ENCODE measurements at regions not wholly inside any gene's neighbourhood (a gene's known extent, or its start where the extent isn't known, plus 50 kb on each side); places are given as distances from the start of the nearest gene placed in this dataset.

- no peak for DNase-seq (ENCODE audit: low spot score)
Measured at GRCh38 chr20:56925082-56925830, 296.1 kb downstream of the TFAP2C start.

DNA sequence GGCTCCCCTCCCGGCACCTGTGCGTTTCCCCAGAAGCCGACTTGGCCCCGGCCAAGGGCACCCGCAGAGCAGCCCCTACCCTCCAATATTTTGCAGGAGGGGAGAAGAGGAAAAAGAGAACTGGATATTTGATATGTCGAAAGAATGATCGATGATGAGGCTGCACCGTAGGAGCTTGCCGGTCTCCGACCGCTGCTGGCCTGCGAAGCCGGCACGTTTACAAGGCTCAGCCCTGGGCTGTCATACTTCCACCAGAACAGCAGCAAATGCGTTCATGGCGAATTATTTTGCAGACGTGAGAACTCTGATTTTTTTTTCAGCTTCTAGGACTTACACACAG, 296.7 kb downstream of the TFAP2C start:
- DNase-seq (ENCODE audit: low spot score) = no peak

GRCh38 chr20:56926501-56926900, 297.4 kb downstream of the TFAP2C start:
- DNase-seq (ENCODE audit: low spot score) = no peak

- DNase-seq (ENCODE audit: low spot score) = no peak
Measured at GRCh38 chr20:56927127-56927526, 298.0 kb downstream of the TFAP2C start.

DNA sequence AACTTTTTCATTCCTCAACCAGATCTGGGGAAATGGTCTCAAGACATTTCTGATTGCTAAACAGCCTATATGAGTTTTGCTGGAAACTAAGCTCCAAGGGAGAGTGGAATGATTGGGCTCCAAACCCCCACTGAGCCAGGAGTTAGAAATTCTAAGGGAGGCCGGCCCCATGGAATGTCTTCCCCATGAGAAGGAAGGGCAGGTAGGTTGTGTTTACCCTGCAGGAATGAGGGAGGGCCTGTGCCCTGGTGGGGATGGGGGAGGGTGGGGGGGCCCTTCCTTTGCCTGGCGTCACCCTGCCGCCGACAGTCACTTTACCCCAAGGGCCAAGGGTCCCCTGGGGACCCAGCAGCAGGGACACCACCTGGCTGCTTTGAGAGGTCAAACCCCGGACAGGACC, 298.9 kb downstream of the TFAP2C start:
- no peak for DNase-seq (ENCODE audit: low spot score)

GRCh38 chr20:56929606-56930005, 300.5 kb downstream of the TFAP2C start:
- DNase-seq (ENCODE audit: low spot score) = no peak

- no peak for DNase-seq (ENCODE audit: low spot score)
Measured at GRCh38 chr20:56930876-56931275, 301.8 kb downstream of the TFAP2C start.

GRCh38 chr20:56932575-56933330, 303.6 kb downstream of the TFAP2C start:
- DNase-seq (ENCODE audit: low spot score) = no peak

- DNase-seq (ENCODE audit: low spot score) = no peak
Measured at GRCh38 chr20:56933331-56933698, 304.2 kb downstream of the TFAP2C start.

DNA sequence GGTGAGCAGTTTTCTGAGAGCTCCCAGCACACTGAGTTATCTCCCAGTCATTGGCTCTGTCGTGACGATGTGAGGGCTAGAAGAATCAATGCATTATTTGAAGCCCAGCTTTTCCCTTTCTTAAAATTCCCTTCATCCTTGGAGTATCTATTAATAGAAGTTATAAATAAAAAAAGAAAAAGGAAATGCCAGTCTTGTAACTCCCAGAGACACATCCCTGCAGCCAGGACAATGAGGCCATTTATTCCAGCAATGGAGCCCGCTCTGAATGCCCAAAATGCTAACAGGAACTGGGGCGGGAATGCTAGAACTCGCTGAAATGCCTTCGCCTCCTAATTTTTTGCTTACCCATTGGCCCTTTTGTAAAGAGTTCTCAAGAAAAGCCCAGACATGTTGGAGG, 305.8 kb downstream of the TFAP2C start:
- no peak for DNase-seq (ENCODE audit: low spot score)

- no peak for DNase-seq (ENCODE audit: low spot score)
Measured at GRCh38 chr20:56940466-56940865, 311.4 kb downstream of the TFAP2C start.

GRCh38 chr20:56941101-56941686, 312.1 kb downstream of the TFAP2C start:
- no peak for DNase-seq (ENCODE audit: low spot score)

DNA sequence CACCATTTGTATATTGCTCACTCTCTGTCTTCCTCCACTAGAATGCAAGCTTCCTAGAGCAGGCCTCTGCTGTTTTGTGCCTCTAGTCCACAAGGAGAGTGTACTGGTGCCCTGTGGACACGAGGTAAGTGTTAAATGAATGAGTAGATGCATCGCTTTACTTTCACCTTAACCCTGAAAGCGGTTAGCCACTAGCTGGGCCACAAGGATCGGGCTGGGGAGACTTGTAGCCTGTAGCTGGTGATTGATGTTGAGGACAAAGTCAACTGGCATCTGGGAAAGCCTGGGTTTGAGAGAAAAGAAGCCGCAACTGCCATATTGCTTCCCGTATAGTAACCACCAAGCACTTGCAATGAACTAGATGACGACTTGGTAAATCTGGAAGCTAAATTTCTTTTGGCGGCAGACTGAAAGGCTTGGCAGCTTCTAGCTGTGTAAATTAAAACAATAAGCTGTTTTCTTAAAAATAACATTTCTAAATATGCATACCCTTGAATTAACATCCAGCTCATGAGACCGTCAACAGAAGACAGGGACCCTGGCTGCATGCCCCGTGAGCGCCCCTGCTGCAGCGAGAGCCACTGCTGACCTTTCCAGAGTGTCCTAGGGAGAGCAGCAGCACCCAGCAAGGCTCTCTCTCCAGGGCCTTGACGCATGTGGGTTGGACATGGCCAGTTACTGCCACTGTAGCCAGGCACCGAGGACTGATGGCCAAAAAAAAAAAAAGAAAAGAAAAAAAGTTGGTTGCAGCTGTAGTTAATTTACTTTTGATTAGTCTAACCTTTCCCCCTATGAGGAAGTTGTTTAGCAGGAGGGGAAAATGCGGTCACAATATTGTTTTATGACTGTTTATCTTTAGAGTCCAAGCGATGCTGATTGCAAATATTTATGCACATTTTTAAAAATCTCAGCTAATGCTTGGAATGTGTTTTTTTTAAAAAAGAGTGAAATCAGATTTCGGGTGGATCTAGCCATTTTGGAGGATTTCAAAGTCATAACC, 315.1 kb downstream of the TFAP2C start:
- no peak for DNase-seq (ENCODE audit: low spot score)

- no peak for DNase-seq (ENCODE audit: low spot score)
Measured at GRCh38 chr20:56945057-56945456, 316.0 kb downstream of the TFAP2C start.

DNA sequence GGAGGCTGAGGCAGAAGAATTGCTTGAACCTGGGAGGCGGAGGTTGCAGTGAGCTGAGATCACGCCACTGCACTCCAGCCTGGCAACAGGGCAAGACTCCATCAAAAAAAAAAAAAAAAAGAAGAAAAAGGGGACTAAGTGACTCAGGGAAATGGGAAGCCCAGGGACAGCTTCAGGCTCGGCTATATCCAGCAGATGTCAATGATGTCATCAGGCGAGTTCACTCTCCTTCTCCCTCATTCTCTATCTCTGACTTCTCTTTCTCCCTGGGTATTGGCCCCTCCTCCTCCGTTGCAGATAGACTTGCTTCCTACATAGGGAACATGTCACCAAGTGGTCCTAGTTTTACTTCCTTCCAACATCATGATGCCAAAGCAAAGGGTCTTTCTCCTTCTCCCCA, 316.8 kb downstream of the TFAP2C start:
- DNase-seq (ENCODE audit: low spot score) = no peak

DNA sequence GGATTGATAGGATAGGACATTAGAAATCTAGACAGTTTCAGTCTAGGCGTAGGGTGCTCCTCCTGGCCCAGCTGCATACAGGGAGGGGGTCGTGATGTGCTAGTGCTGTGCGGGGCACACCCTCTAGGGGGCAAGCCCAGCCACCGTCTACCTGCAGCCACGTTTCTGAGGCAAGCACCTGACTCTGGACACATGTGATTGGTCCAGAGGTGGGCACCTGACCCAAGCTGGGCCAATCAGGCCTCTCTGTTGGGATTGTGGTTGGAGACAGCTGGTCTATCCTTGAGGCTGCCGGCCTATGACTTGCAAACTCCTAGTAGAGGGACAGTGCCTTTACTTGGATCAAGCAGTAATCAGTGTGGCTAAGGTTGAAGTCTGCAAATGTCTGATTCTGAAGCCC, 317.1 kb downstream of the BMP7 start:
- DNase-seq (ENCODE audit: low spot score) = no peak

GRCh38 chr20:56952258-56953047, 314.0 kb downstream of the BMP7 start:
- no peak for DNase-seq (ENCODE audit: low spot score)

GRCh38 chr20:56953048-56953586, 313.3 kb downstream of the BMP7 start:
- DNase-seq (ENCODE audit: low spot score) = no peak

DNA sequence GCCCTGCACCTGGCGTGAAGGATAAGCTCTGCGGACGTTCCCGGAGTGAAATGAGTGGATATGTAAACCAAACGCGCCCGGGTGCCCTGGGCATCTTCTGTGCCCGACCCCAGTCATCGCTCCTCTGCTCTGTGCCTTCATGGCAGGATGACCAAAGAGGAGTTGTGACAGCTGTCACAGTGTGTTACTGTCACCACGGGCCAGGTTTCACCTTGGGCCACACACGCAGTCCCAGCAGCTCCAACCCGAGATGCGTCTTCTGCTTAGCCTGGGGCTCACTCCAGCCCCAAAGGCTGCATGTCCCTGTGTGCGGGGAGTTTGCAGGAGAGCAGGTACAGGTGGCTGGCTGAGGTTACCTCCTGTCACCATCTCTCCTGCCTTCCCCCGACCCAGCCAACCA, 311.6 kb downstream of the BMP7 start:
- no peak for DNase-seq (ENCODE audit: low spot score)

DNA sequence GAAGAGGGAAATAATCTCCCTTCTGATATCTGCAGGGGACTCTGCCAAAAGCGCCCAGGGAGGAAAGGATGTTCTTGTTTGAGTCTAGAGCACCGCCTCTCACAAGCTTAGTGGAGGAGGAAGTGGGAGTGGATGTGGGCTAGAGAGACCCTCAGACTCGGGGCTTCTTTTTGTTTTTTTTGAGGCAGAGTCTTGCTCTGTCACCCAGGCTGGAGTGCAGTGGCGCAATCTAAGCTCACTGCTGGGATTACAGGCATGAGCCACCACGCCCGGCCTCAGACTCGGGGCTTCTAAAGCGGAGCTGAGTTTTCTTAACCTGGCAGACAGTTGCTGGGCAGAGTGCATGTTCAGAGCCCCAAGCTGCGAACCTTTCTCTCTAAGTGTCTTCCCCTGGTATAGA, 310.8 kb downstream of the BMP7 start:
- no peak for DNase-seq (ENCODE audit: low spot score)

DNA sequence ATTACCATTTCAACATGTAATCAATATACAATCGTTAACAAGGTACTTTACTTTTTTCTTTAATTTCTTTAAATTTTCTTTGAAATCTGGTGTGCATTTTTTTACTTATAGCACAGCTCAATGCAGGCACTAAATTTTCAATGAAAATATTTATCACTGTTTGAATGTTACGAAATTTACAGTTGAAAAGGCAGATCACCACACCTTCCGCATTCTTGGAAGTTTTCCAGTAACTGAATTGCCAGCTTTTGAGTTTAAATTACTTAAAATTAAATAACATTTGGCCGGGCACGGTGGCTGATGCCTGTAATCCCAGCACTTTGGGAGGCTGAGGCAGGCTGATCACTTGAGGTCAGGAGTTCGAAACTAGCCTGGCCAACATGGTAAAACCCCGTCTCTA, 309.9 kb downstream of the BMP7 start:
- DNase-seq (ENCODE audit: low spot score) = no peak
